ENCODE measurements at regions not wholly inside any gene's neighbourhood (a gene's known extent, or its start where the extent isn't known, plus 50 kb on each side); places are given as distances from the start of the nearest gene placed in this dataset.

DNA sequence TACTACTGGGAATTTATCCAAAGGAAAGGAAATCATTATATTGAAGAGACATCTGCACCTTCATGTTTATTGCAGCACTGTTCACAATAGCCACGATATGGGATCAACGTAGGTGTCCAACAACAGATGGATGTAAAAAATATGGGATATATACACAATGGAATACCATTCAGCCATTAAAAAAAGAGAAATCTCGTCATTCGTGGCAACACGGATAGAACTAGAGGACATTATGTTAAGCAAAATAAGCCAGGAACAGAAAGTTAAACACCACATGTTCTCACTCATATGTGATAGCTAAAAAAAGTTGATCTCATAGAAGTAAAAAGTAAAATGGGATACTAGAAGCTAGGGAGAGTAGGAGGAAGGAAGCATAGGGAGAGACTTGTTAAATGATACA lies 82.9 kb upstream of the CLMN start:
- TF ChIP-seq, protein P1, sequence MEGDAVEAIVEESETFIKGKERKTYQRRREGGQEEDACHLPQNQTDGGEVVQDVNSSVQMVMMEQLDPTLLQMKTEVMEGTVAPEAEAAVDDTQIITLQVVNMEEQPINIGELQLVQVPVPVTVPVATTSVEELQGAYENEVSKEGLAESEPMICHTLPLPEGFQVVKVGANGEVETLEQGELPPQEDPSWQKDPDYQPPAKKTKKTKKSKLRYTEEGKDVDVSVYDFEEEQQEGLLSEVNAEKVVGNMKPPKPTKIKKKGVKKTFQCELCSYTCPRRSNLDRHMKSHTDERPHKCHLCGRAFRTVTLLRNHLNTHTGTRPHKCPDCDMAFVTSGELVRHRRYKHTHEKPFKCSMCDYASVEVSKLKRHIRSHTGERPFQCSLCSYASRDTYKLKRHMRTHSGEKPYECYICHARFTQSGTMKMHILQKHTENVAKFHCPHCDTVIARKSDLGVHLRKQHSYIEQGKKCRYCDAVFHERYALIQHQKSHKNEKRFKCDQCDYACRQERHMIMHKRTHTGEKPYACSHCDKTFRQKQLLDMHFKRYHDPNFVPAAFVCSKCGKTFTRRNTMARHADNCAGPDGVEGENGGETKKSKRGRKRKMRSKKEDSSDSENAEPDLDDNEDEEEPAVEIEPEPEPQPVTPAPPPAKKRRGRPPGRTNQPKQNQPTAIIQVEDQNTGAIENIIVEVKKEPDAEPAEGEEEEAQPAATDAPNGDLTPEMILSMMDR (IDR thresholded peaks at IDR 0.05; ENCODE audit: borderline replicate concordance, control extremely low read depth, extremely low read depth, insufficient read depth, missing control alignments) = no peak
- in situ Hi-C loops (cut with MboI; ENCODE audit: low sequenced_read_pairs, unreplicated experiment) = no loop called here
- no peak for DNase-seq (ENCODE audit: low spot score)

DNA sequence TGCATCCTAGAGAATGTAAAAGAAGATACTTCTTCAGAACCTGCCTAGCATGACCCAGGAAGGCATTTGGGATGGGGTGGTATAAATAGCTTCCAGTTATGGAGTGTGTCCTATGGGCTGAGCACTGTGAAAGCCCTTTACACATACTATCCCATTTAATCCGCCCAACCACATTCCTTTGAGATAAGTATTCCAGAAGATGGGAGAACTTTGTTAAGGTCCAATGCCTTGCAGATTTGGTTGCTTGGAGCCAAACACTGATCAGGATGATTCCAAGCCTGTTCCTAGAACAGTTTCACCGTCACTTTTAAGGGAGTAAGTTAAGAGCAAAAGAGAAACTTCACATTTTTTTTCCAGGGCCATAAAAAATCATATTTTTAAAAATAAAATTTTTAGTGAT lies 82.5 kb upstream of the CLMN start:
- TF ChIP-seq, protein P1 (IDR thresholded peaks at IDR 0.05; ENCODE audit: borderline replicate concordance, control extremely low read depth, extremely low read depth, insufficient read depth, missing control alignments) = no peak
- no peak for DNase-seq (ENCODE audit: low spot score)
- in situ Hi-C loops (cut with MboI; ENCODE audit: low sequenced_read_pairs, unreplicated experiment) = no loop called here

DNA sequence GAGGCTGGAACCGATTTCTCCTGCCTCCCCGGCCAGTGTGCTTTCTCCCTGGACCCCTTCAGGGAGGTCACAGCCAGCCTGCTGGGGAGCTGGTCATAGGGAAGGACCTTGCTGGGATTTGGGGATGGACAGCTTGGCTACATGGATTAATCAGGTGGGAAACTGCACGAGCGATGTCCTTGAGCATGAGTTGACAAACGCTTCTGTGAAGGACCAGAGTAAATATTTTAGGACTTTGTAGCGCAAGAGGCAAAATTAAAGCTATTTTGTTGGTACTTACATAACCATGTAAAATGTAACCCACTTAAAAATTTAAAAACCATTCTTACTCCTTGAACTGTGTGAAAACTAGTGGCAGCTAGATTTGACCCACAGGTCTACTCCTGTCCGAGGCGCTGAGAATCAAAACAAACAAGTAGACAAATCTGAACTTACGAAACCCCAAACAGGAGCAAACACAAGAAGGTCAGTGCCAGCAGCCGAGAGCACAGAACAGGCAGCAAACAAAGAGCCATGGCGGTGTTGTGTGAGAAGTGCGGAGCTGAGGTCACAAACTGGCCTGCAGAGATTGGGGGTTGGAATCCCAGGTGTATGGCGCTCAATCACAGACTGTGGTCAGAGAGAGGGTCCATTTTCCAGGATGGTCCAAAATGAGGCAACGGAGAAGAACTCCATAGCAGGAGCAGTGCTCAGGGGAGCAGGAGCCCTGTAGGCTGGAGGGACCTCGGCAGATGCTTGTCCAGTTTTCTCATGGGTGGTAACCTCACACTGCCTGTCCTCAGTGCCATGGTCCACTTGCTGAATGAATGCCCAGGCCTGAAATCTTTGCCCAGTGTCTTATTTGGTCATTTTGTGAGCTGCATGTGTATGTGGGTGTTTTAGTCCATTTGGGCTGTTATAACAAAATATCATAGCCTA lies 79.2 kb upstream of the CLMN start:
- in situ Hi-C loops (cut with MboI; ENCODE audit: low sequenced_read_pairs, unreplicated experiment) = loop anchor here (25.0 kb wide), 1 partner anchor 712 kb away; no protein-coding TSS in a partner anchor
- TF ChIP-seq, protein P1 (IDR thresholded peaks at IDR 0.05; ENCODE audit: borderline replicate concordance, control extremely low read depth, extremely low read depth, insufficient read depth, missing control alignments) = no peak
- no peak for DNase-seq (ENCODE audit: low spot score)

DNA sequence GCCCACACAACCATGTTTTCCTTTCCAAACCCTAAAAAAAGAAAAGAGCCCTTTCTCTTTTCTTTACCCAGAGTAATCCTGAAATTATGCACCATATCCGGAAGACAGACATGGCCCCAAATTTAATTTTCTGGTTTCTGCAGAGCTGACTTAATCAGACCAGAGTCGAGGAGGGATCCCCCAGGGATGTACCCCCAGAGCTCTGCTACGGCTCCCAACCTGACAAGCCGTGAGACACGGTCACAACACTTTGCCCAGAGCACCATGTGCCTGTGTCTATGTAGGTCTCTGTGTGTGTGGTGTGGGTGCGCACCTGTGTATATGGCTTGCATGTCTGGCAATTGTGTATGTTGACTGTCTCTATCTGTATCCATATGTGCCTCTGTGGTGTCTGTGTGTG lies 77.6 kb upstream of the CLMN start:
- in situ Hi-C loops (cut with MboI; ENCODE audit: low sequenced_read_pairs, unreplicated experiment) = loop anchor here (25.0 kb wide), 1 partner anchor 710 kb away; no protein-coding TSS in a partner anchor
- TF ChIP-seq, protein P1 (IDR thresholded peaks at IDR 0.05; ENCODE audit: borderline replicate concordance, control extremely low read depth, extremely low read depth, insufficient read depth, missing control alignments) = no peak
- no peak for DNase-seq (ENCODE audit: low spot score)

DNA sequence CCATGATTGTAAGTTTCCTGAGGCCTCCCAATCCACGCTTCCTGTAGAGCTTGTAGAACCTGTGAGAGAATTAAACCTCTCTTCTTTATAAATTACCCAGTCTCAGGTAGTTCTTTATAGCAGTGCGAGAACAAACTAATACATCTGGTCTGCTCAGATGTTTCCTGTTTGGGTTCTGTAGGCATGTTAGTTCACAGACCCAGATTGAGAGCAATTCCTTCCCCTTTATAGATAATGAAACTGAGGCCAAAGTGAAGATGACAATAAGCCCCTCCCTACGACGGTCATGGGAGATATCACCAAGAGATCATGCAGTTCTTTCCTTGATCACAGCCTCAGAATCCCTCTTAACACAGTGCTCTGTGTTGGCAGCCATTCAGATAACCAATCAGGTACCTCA lies 76.5 kb upstream of the CLMN start:
- DNase-seq (ENCODE audit: low spot score) = no peak
- in situ Hi-C loops (cut with MboI; ENCODE audit: low sequenced_read_pairs, unreplicated experiment) = loop anchor here (25.0 kb wide), 1 partner anchor 709 kb away; no protein-coding TSS in a partner anchor
- TF ChIP-seq, protein P1 (IDR thresholded peaks at IDR 0.05; ENCODE audit: borderline replicate concordance, control extremely low read depth, extremely low read depth, insufficient read depth, missing control alignments) = no peak

DNA sequence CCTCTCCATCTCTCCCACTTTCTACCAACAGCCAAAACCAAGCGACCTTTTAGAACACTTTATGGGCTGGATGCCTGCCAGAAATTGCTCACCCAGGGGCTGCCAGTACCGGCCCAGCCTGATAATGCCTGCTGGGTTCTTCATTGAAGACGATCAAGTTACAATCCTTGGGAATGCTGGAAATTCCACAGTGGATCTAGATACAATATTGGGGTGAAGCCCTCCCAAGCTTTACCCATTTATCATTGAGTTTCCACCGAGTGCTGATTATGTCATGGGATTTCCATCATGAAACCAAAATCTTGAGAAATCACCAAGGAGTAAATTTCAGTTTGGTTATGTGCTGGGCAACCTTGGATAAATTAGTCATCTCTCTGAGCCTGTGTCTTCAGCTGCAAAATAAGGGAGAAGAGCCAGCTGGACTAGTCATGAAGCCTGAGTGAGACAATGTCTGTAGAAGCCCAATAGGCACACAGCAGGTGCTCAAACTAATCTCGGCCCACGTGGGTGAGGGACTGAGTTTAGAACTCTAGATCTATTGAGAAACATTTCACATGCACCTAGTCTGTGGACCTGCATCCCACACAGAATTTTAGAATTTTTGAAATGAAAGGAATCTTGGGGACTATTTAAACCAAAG lies 75.5 kb upstream of the CLMN start:
- TF ChIP-seq, protein P1 (IDR thresholded peaks at IDR 0.05; ENCODE audit: borderline replicate concordance, control extremely low read depth, extremely low read depth, insufficient read depth, missing control alignments) = no peak
- DNase-seq (ENCODE audit: low spot score) = no peak
- in situ Hi-C loops (cut with MboI; ENCODE audit: low sequenced_read_pairs, unreplicated experiment) = loop anchor here (25.0 kb wide), 1 partner anchor 708 kb away; no protein-coding TSS in a partner anchor
